ENCODE measurements at regions not wholly inside any gene's neighbourhood (a gene's known extent, or its start where the extent isn't known, plus 50 kb on each side); places are given as distances from the start of the nearest gene placed in this dataset.

GRCh38 chr6:94562846-94563245 lies 1014.5 kb upstream of the MANEA start:
- POLR2A ChIA-PET: no interaction called here

More at GRCh38 chr6:94562846-94563245, 1014.5 kb upstream of the MANEA start:
- DNase-seq (ENCODE audit: low read depth, low spot score) (no peak), ATAC-seq (no peak)
- Histone ChIP-seq H3K79me2 (ENCODE audit: insufficient read depth, low read length) (no peaks in the 10 kb centered on the region), H2AFZ (ENCODE audit: low read depth, low read length, poor library complexity, severe bottlenecking) (no peak overlapping the region), H3K36me3 (ENCODE audit: control insufficient read depth in 1 of 2, insufficient read depth in 2 of 2, low read length in 2 of 2) (no peaks in the 10 kb centered on the region), H4K20me1 (ENCODE audit: insufficient read depth) (no peaks in the 10 kb centered on the region), H3K27me3 (ENCODE audit: insufficient read depth, low read length) (no peaks in the 10 kb centered on the region), H3K4me2 (ENCODE audit: low read length) (no peak overlapping the region), H3K4me1 (ENCODE audit: control insufficient read depth in 1 of 2, insufficient read depth in 2 of 2, low read length in 2 of 2) (no peaks in the 10 kb centered on the region), H3K27ac (ENCODE audit: low read depth, low read length) (no peak overlapping the region), H3K4me3 (replicated peaks in 1 of 2; ENCODE audit: low read depth in 1 of 2, low read length in 2 of 2) (no peak overlapping the region), H3K9me3 (ENCODE audit: control insufficient read depth in 1 of 2, insufficient read depth in 1 of 2, low read depth in 1 of 2, low read length in 2 of 2) (no peaks in the 10 kb centered on the region), H3K9ac (ENCODE audit: low read length) (no peak overlapping the region), H3K9me2 (ENCODE audit: insufficient read depth) (no peaks in the 10 kb centered on the region)
- intact Hi-C loops (cut with micrococcal nuclease): no loop called here
- no TSS peak for BruUV-seq (replicated peaks)
- TF ChIP-seq CEBPB (IDR thresholded peaks at IDR 0.05; ENCODE audit: low read depth) (no peak), SIN3A (IDR thresholded peaks at IDR 0.05; ENCODE audit: low read depth) (no peak), ZNF274 (IDR thresholded peaks at IDR 0.05; ENCODE audit: low read depth, low read length) (no peak), TCF7L2 (IDR thresholded peaks at IDR 0.05; ENCODE audit: borderline replicate concordance, extremely low read depth, insufficient read depth, insufficient read length) (no peak), ZFX (IDR thresholded peaks at IDR 0.05) (no peak), RAD21 (IDR thresholded peaks at IDR 0.05; ENCODE audit: low read depth) (no peak), EZH2phosphoT487 (IDR thresholded peaks at IDR 0.05; ENCODE audit: borderline replicate concordance) (no peak), EGR1 (IDR thresholded peaks at IDR 0.05; ENCODE audit: low read depth) (no peak), YY1 (IDR thresholded peaks at IDR 0.05; ENCODE audit: extremely low read depth, insufficient replicate concordance, low read depth, low read length) (no peak), FOSL1 (IDR thresholded peaks at IDR 0.05; ENCODE audit: low read depth) (no peak), SRF (IDR thresholded peaks at IDR 0.05; ENCODE audit: low read depth) (no peak), ZBTB33 (IDR thresholded peaks at IDR 0.05; ENCODE audit: extremely low read depth, insufficient replicate concordance, low read length) (no peak), SP1 (IDR thresholded peaks at IDR 0.05; ENCODE audit: low read depth) (no peak), JUND (IDR thresholded peaks at IDR 0.05) (no peak), ATF3 (IDR thresholded peaks at IDR 0.05) (no peak), POLR2A (IDR thresholded peaks at IDR 0.05; ENCODE audit: borderline replicate concordance, extremely low read depth, insufficient read depth, insufficient read length) (no peak), EZH2 (IDR thresholded peaks at IDR 0.05) (no peak), REST (IDR thresholded peaks at IDR 0.05; ENCODE audit: low read depth) (no peak)
- TF ChIP-seq, protein P1, sequence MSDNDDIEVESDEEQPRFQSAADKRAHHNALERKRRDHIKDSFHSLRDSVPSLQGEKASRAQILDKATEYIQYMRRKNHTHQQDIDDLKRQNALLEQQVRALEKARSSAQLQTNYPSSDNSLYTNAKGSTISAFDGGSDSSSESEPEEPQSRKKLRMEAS (IDR thresholded peaks at IDR 0.05): no peak
- ChIA-PET RAD21 (ENCODE audit: low non-redundant PET in 1 of 2, low total read pairs in 2 of 2, uncharacterized antibody in 2 of 2, unreplicated experiment in 2 of 2) (no interaction called here), CTCF (no interaction called here)

Measured in HCT116 (cell line).